GM06990 (cell line): ENCODE measurements at regions not wholly inside any gene's neighbourhood (a gene's known extent, or its start where the extent isn't known, plus 50 kb on each side); places are given as distances from the start of the nearest gene placed in this dataset.

Experiments
- DNase-seq: peaks from one replicate; pipeline ENCODE4 v3.0.0-alpha.2; 2011; ENCODE audit not compliant: insufficient read length; ENCODE audit errors: extremely low read depth
- H3K27me3 ChIP-seq: replicated peaks from 2 replicates; pipeline ENCODE4 v1.6.0; 2011; ENCODE audit warnings: low read length; ENCODE audit not compliant: control insufficient read depth, insufficient read depth
- H3K36me3 ChIP-seq: 2 replicates; pipeline ENCODE4 v1.5.1; 2011; ENCODE audit warnings: low read length; ENCODE audit not compliant: control insufficient read depth, insufficient read depth
- H3K4me3 ChIP-seq: replicated peaks from 2 replicates; pipeline ENCODE4 v1.5.1; 2011; ENCODE audit warnings: low read depth, mild to moderate bottlenecking, control low read depth, low read length
- CTCF ChIP-seq: IDR thresholded peaks from 2 replicates; pipeline ENCODE4 v1.5.1; 2011; ENCODE audit warnings: low read length, control low read depth, mild to moderate bottlenecking, inconsistent platforms; ENCODE audit not compliant: insufficient read depth, poor library complexity, severe bottlenecking

DNA sequence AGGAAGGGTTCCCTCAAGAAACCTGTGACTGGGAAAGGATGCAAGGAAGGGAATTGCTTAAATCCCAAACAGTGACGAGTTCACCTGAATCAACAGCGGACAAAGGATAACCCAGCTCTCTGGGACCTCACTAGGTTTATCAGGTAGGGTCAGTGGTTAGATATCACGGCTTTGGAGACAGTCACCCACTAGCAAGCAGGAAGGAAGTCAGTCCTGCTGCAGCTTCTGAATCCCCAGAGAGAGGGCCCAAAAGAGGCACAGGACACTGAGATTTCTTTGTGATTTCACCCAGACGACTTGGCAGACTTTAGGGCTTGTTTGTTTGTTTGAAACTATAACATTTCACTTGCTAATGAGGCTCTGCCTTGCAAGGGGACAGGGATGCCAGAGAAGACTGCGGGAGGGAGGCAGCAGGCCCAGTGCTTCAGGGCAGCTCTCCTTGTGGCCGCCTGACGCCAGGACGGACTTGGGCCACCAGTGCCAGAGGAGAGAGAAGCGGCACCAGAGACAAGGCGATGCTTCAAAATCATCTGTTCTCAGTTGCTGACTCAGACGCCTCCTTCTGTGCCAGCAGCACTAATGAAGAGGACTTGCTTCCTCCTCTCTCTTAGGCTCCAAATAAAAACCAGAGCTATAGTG lies 275.6 kb upstream of the SLC30A5 start:
- Histone ChIP-seq H3K4me3 (no peak overlapping the region), H3K27me3 (0 out of 2 replicates have a peak, but pooled peaks cover 1% of the 10 kb centered on the region), H3K36me3 (no peaks in the 10 kb centered on the region)
- TF ChIP-seq CTCF: no peak
- no peak for DNase-seq

GRCh38 chr5:68818870-68819269 lies 274.9 kb upstream of the SLC30A5 start:
- Histone ChIP-seq H3K27me3 (peaks cover 1% of the 10 kb centered on the region; the same call in 1 of the 2 replicates), H3K36me3 (no peaks in the 10 kb centered on the region), H3K4me3 (no peak overlapping the region)
- no peak for DNase-seq
- TF ChIP-seq CTCF: no peak

- DNase-seq: no peak
- peaks cover 1% of the 10 kb centered on the region; the same call in 1 of the 2 replicates for H3K27me3 ChIP-seq
- H3K4me3 ChIP-seq: no peak overlapping the region
- no peaks in the 10 kb centered on the region for H3K36me3 ChIP-seq
- TF ChIP-seq CTCF: no peak
Observed at GRCh38 chr5:68821056-68821455, 272.8 kb upstream of the SLC30A5 start.

GRCh38 chr5:68822796-68823195 lies 271.0 kb upstream of the SLC30A5 start:
- no peak for DNase-seq
- no peaks in the 10 kb centered on the region for H3K36me3 ChIP-seq
- no peak for TF ChIP-seq CTCF
- H3K4me3 ChIP-seq: no peak overlapping the region
- peaks cover 1% of the 10 kb centered on the region; the same call in 1 of the 2 replicates for H3K27me3 ChIP-seq

DNA sequence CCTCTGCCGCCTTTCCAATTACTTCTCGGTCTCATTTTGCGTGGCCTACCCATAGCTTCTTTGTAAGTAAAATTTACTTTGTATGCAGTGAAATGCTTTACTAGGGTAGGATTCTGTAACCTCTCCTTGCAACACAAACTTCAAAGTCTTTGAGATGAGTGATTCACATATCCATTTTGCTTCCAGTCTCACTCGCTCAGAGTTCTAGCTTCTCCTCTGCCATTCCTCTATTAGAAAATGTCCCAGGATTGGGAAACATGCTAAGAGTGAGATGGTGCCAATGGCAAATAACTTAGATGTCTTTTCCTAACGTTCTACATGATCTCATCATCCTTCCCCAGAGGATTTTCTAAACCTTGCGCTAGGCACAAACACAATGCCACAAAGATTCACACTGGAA lies 270.5 kb upstream of the SLC30A5 start:
- Histone ChIP-seq H3K4me3 (no peak overlapping the region), H3K27me3 (peaks cover 1% of the 10 kb centered on the region; the same call in 1 of the 2 replicates), H3K36me3 (no peaks in the 10 kb centered on the region)
- no peak for DNase-seq
- no peak for TF ChIP-seq CTCF
